NCI-H2029 (cell line): ENCODE measurements at regions not wholly inside any gene's neighbourhood (a gene's known extent, or its start where the extent isn't known, plus 50 kb on each side); places are given as distances from the start of the nearest gene placed in this dataset.

Experiments
- DNase-seq: peaks from one replicate; lab custom pipeline; 2025; lab: John Stamatoyannopoulos, UW

DNA sequence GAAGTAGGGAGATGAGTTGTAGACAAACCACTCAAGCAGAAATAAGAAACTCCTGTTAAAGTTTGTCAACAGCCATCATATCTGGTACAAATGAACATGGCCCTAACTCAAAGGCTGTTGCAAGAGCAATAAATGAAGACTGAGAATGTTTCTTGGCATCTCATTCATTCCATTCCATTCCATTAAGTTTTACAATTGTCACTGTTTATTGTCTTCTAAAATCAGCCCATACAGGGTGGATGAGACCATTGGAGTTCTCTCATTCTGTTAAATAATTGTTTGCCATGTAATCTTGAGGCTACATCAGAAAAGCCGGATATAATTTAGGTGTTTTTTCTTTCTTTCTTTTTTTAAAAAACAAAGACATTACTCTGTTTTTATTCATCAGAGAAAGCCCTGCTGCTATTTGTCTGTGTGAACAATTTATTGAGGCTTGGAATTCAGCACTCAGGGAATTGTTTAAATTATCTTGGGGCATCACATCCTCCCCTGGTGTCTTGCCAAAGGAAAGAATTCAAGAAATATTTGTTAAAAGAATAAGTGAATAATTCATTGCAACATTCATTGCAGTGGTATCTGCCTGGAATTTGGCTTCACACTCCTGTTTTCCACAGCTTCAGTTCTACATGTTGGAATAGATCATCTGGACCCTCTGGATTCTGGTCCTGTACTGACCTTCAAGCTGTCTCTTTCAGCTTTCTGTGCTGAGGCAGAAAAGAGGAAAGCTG, 604.5 kb downstream of the PLPP3 start:
- no peak for DNase-seq

DNA sequence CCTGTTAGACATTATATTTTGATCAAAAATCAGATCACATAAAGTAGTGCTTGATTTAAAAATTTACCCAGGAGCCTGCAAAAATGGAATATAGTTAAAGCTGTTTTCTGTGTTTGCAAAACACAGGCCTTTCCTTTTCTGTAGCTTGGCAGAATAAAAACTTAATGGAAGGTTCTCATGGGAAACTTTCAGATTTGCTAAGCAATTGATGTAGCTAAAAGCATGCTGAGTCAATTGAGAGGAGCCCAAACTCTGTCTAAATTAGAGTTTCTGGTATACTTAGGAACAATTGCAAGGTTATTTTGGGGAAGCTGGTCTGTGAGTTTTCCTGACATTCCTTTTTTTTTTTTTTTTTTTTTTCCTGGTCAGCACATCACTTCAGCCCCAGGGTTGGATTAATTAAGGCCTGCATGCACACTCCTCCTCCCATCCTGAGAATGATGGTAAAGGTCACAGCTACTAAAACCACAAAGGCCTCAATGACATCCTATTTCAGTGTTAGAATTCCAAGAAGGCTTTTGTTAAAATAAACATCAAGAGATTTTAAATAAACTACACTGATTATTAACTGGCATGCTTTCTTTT, 608.7 kb downstream of the PLPP3 start:
- DNase-seq: no peak

DNA sequence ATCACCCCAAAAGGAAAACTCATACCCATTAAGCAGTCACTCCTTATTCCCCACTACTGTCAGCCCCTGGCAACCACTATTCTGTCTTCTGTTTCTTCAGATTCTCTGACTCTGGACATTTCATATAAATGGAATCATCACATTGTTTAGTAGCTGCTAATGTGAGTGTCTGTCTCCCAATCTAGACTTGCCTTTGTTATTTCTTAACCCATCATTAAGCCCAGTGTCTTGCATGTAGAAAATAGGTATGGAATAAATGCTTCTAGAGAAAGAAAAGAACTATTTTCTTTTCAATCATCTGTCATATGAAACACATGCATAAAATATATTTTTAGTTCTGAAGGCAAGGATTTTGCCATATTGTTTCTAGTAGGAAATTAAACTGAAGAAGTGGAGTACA, 610.0 kb downstream of the PLPP3 start:
- no peak for DNase-seq

DNA sequence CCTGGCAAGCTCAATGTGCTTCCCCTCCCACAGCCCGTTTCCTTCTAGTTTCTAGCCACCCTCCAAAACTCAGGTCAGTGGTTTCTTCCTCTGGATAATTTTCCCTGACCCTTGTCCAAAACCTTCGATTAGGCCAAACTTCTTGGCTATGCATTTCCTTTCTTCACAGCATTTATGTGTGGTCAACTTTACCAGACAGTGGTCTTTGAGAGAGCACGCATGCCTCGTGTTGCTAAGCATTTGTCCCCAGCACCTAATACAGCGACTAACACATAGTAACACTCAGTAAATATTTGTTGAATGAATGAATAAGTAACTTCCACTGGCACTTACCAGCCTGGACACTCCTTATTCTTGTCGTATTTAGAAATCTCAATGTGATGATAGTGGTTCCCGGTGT, 610.7 kb downstream of the PLPP3 start:
- DNase-seq: no peak

DNA sequence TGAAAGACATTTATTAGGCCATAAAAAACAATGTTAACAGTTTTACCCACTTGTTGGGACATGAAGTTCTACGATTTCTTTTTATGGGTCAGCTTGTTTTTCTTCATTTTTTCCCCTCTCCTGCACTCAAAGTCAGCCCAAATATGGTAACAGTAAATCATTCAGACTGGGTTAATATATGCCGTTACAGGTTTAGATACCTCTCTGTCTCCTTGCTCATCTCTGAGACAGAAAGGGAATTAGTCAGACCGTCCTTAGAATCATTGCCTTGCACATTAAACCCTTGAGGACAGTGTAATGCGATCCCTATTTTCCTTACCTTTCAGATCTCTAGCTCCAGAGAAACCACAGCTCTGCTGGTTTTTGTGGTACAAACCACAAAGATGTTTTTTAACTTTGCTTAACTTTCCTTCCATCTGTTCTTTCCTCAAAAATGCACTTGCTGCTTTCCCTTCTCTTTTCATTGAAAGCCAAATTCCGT, 613.3 kb downstream of the PLPP3 start:
- no peak for DNase-seq

DNA sequence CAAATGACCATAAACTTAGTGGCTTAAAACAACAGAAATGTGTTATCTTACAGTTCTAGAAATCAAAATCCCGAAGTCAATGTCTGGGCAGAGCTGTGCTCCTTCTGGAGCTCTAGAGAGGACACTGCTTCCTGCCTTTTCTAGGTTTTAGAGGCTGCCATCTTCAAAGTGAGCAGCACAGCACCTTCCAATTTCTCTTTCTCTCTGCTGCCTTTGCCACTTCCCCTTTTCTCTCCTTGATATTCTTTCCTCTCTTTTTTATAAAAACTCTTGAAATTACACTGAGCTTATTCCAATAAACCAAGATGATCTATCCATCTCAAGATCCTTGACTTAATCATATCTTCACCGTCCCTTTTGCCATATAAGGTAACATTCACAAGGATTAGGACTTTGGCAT, 616.9 kb downstream of the PLPP3 start:
- DNase-seq: no peak

DNA sequence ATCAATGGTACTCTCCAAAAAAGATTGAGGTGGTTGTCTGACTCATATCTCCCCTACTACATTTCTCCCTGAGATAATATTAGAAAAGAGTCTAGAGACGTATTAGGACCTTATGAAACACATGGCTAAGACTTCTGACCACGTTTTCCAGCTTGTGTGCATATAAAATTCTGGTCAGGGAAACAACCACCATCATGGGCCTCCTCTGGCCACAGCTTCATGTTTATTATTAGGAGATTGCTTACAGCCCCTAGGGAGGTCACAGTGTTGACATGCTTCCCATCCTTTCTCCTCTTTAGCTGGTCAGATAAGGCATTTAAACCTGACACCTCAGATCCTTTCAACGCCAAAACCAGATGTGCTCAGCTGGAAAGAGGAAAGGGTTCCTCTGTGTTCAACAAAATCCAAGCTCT, 620.2 kb downstream of the PLPP3 start:
- no peak for DNase-seq

DNA sequence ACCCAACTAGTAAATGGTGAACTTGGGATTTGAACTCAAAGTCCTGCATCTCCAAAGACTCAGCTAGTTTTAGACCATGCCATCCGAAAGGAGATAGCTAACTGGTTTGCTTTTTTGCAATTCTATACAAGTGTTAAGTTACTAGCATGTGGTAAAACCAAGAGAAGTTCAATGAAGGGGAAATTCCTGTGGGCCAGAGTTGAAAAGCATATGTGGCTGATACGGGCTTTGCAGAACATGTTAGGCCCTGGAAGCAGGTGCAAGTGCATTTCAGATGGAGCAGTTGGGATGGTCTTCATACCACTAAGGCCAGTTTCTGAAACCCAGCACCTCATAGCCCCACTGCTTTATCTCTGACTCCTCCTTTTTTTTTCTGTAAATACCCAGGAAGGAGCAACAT, 620.9 kb downstream of the PLPP3 start:
- no peak for DNase-seq

DNA sequence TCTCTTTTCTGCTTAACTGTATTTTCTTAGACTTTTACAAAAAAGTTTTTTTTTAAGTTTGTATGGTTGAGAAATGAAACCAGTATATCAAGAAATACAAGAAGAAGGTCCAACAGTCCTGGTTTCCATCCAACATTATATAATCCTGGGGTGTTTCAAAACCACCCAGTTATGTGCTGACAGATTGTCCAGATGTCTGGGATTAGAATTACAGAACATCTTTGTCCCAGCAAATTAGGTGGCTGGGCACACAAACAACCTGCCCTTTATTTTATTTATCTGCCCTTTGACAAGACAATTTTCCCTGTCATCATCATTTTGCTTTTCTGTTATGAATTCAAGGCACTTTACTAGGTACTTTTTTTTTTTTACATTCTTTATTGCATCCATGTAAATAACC, 622.1 kb downstream of the PLPP3 start:
- DNase-seq: no peak

DNA sequence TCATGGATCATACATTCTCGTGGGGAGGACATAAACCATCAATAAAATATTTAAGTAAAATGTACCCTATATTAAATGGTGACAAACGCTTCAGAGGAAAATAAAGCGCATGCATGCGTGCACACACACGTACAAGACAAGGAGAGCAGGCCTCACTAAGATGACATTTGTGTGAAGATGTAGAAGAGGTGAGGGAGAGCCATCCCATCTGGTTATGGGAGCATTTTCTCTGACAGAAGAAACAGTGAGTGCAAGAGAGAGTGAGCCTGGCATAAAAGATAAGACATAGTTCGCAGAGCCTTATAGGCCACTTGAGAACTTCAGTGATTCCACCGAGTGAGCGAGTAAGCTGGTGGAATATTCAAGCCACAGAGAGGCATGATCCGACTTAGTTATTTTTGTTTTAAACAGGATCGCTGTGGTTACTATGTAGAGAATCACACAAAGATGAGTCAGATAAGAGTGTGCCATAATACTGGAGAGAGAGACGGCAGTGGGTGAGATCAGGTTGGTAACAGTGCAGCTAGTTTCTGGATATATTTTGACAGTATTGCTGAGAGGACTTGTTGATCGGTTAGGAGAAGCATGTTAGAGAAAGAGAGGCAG, 624.2 kb downstream of the PLPP3 start:
- no peak for DNase-seq

DNA sequence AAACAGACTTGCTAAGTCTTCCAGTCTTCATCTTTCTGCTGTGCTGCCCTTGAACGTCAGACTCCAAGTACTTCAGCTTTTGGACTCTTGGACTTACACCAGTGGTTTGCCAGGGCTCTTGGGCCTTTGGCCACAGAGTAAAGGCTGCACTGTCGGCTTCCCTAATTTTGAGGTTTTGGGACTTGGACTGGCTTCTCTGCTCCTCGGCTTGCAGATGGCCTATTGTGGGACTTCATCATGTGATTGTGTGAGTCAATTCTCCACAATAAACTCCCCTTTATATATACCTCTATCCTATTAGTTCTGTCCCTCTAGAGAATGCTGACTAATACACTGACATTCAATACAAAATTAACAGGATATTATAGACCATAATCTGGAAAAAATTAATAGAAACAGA, 628.1 kb downstream of the PLPP3 start:
- no peak for DNase-seq

DNA sequence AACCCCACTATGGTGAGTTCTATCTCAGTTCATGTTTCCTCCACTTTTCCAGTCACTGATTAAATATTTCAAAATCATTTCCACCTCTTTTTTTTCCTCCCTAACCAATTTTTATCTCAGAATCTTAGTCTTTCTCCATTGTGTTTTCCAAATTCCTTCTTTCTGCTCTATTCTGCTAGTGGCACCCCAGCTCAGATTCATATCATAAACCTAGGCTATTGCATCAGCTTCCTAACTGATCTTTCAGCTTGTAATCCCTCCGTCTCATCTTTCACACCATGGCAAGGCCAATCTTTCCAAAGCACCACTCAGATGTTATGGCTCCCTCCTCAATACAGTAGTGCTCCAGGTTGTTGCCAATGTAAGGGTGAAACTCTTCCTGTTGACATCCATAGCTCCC, 631.9 kb downstream of the PLPP3 start:
- DNase-seq: no peak

DNA sequence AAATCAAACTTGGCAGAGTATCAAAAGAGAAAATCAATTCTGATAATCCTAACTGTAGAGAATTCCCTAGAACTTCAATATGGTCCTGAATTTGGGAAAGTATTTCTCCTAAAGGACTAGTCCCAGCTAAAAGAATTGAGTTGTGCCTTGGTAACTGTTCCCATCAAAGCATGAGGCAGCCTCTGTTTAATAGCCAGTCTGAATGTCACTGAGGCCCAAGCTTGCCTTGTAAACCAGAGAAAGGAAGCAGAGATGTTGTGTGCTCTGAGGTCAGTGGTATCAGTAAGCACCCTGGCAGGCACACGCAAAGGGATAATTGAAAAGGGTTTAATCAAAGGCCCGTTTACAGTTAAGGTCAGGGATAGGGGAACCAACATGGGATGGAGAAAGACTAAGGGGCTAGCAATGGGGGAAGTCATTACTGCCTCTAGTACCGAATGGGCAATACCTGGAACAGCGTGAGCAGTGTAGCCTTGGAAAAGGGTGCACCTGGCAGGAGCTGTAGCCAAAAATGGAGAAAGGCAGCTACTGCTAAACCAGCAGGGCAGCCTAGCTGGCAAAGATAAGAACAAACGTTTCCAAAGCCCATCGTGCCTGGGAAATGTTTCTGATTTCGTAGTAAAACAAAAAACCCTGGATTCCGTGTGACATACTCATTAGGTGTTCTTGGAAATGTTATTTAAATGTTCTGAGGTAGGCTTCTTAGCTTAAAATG, 635.5 kb downstream of the PLPP3 start:
- DNase-seq: no peak

DNA sequence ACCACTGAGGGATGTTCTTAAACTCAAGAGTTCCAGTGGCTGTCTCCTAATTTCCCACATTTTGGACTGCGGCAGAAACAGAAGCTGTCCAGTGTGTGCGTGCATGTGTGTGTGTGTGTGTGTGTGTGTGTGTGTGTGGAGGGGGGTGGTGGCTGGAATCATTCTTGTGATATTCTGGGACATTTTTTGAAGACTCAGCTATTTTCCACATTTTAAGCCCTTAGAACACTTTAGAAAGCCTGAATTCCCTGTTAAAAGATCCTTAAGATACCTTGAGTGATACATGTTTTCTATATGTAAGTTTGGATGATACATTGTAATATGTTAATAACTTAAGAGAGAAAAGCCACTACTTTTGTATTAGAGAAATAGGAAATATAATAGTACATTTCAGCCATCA, 636.4 kb downstream of the PLPP3 start:
- no peak for DNase-seq

DNA sequence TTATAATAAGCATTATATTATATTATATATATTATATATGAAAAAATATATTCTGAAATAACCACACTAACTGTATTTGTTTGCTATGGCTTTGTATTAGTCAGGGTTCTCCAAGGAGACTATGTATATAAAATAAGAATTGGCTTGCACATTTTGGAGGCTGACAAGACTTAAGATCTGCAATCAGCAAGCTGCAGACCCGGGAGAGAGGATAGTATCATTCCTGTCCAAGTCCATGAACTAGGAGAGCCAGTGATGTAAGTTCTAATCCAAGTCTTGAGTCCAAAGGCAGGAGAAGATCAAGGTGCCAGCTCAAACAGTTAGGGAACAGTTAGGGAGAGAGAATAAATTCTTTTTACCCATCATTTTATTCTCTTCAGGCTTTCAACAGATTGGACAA, 639.5 kb downstream of the PLPP3 start:
- no peak for DNase-seq

DNA sequence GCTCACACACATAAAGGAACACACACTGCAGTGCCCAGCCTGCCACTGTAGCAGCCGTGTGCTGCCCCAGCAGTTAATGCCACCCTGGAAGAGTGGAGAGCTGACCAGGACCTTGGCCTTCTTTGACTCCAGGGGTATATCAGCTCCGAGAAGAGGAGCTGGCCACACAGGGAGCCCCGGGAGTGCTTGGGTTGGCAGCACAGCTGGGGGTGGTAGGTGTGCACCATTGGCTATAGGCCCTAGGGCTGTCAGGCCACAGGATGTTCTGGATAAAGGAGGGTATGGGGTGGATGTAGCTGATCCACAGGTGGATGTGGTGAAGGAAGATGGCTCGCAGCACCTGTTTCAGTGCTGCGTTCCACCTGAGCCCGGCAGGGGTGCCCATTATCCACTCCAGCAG, 640.5 kb downstream of the PLPP3 start:
- no peak for DNase-seq

DNA sequence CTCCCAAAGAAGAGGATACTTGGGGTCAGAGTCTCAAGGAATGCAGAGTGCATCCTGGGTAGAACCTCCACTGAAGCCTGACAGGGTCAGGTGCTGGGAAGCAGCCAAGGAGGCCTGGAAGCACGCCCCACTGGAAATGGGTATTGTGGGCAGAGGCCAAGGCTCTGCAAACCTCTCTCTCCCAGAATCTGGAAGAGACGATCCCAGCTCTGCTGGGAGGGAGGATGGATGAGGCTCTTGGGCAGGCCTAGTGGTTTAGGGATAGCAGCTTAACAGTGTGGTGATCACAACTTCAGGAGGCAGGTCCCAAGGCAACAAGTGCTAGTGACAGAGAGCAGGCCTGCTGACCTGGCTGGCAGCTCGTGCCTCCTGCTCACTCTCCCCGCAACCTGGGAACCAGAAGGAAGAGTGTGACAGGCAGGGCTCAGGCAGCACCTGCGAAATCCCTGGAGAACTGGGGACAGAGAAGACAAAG, 641.0 kb downstream of the PLPP3 start:
- DNase-seq: no peak

DNA sequence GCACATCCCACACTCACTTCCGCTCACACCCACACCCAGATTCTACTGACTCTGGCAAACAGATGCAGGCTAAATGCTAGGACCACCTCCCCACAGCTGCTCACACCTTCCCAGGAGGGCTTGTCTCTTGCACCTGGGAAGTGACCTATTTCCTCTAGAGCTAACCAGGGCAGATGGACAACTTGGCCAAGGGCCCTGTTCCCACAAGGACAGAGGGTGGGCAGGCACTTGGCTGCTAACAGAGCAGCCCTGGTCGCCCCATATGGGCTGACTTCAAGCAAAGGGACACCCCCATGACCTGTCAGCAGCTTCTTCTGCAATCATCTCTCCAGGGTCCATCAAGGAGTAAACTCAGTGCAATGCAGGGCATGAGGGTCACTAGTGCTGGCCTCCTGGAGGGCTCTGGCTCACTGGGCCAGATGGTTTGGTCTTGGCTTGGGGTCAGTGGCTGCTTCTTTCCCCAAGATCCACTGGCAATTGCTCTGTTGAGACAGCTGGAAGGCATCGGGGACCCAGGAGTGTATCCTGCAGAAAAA, 641.5 kb downstream of the PLPP3 start:
- DNase-seq: no peak

DNA sequence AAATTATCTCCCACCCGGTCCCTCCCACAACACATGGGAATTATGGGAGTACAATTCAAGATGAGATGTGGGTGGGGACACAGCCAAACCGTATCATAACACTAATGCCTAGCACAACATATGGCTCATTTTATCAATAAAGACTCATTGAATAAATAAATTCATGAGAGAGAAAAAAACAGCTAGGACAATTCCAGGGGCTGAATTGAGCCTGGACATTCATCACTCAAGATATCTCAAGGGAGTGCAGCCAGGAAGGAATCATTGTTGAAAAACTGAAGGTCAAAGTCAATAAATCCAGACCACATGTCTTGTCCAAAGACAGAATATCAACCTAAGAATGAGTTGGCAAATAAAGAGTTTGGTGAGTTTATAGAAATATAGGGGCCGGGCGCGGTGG, 644.1 kb downstream of the PLPP3 start:
- DNase-seq: no peak

DNA sequence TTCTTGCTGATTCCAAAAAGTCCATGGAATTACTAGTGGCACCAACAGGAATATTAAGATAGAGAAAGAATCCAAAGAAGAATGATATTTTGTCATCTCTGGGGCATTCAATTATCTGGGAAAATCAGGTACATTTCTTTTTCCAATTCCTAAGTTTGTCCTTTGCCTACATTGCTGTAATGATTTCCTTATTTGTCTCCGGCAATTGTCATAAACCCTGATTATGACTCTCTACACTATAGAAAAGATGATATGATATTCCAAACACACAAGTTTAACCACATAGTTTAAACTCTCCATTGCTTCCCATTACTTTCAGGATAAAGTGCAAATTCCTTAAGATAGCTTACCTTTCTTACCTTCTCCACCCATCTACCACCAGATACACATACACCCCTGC, 647.0 kb downstream of the PLPP3 start:
- no peak for DNase-seq

DNA sequence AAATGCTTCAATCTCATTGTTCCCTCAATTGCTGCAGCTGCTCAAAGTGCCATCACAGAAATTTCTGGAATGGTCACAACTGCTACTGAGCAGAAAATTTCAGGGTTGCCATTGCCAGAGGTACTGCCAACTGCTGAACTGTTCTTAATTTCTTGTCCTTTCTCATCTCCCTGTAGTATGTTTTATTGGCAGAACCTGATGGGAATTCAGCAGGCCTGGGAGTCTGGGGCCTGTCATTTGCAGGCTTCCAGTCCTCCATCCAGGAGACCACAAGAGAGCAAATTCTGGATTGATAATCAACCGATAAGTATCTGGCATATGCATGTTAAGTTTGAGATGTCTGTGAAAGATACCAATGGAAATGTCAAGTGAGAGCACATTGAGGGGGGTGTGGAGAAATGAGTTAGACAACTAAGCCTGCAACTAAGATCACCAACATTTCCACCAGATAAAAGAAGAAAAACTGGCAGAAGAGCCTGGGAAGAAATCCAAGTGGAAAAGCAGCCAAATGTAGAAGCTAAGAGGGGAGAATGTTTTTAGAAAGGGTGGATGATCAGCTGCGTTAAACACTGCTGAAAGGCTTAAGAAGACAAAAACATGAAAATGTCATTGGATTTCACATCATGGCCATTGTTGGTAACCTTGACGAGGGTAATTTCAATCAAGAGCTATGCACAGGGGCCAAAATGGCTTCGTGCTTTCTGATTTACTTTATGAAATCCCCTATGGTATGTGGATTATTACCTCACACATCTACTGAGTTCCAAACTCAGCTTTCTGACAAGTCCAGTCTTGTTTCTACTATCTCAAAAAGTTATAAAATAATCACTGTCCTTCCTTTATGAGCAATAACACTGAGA, 648.1 kb downstream of the PLPP3 start:
- DNase-seq: no peak

DNA sequence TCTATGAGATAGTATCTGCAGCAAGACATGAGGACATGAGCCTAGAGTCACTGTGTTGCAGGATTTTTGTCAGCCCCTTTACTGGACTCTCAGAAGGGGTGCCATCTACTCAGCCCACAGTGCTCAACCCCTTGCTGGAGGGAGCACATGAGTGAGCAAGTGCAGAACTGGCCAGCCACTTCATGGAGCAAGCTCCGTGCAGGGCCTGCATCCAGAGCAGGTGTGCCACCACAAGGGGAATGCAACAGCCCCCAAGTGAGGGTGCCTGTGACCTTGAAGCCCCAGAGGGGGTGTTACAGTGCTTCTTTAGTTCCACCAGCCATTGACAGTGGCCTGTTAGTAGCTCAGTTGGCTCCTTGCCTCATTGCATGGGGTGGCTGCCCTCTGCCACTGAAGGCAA, 649.7 kb downstream of the PLPP3 start:
- DNase-seq: no peak
